Medulla oblongata (tissue), 1 donor: ENCODE measurements at regions not wholly inside any gene's neighbourhood (a gene's known extent, or its start where the extent isn't known, plus 50 kb on each side); places are given as distances from the start of the nearest gene placed in this dataset.

Source experiments
- DNase-seq: peaks from one replicate; pipeline ENCODE4 v3.0.0-alpha.2; 2015; ENCODE audit errors: extremely low spot score

GRCh38 chr1:181858135-181858534 lies 203.4 kb downstream of the ZNF648 start:
- DNase-seq: no peak
